DMS 273 (cell line): ENCODE measurements at regions not wholly inside any gene's neighbourhood (a gene's known extent, or its start where the extent isn't known, plus 50 kb on each side); places are given as distances from the start of the nearest gene placed in this dataset.
"Not testable (repeated sequence)": the region's sequence is repeated elsewhere in the genome, so short reads cannot be mapped to it uniquely, and the experiment has no call there.

Experiments used
- DNase-seq: peaks from one replicate; lab custom pipeline; 2025; ENCODE audit not compliant: unreplicated experiment; lab: John Stamatoyannopoulos, UW

DNA sequence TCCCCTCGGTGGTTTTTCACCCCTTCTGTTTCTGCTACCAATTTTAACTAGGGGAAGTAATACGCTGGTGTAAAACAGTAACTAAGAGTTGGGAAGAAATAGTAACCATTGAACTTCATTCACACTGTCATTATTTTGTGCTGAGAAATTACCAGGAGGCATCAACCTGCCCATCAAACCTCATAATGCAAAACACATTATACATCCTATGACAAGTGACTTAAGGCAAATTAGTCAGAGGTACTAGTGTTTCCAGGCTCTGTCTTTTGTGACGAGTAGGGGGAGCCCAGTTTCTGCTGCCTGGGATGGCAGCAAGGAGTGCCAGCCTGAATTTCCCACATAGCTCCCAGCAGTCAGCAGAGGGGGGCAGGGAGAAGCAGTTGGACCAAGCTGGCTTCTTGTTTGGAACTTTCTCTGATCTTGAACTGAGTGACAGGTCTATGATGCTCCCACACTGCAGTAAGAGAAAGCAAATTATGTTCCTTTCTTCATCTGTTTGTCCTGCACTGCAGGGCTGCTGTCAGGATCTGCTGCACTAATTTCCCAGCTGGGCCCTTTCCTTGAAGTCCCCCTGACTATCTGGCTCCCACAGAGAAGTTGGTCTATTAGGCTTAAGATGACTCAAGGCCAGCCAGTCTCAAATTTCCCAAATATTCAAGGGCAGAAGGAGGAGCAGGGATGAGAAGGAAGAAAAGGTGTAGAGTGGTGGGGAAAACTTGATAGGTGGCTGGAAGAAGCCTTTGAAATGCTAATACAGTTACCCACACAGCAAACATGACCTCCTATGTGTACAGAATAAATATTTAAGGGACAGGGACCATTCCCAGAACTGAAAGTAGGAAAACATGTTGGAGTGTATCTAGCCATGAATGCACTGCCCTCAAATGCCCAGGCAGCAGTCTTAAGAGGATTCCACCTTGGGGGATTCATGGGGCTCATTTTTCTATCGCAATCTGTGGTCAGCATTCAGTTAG, 322.8 kb downstream of the SEC16B start:
- DNase-seq = no peak

DNA sequence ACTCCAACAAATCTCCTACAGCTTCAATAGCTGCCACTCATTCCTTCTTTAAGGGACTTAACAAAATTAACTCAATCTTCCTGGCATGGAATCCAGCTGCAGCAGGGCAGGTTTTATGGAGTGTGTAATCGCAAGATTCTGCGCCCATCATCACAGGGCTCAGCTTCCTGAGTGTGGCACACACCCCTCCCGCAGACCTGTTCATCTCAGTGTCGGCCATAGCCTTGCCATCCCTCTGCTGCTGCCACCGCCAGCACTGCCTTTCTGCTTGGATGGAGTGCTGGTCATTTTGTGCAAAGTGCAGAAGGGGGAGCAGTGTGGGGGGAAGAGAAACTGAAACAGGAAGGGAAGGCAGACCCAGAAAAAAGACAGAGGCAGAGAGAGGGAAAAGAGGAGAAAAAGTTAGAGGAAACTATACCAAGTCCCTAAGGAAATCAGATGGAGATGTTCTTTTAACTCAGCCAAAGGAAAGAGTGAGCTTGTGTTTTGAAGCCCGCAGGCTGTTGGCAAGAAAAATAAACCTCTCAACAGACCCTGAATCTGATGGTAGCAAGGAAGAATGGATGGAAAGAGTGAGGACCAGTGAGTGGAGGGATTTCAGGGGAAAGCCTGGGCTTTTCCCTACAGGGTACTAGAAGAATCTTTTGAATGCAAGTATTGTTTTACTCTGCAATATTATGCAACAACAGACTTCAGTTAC, 324.2 kb downstream of the SEC16B start:
- DNase-seq = no peak

DNA sequence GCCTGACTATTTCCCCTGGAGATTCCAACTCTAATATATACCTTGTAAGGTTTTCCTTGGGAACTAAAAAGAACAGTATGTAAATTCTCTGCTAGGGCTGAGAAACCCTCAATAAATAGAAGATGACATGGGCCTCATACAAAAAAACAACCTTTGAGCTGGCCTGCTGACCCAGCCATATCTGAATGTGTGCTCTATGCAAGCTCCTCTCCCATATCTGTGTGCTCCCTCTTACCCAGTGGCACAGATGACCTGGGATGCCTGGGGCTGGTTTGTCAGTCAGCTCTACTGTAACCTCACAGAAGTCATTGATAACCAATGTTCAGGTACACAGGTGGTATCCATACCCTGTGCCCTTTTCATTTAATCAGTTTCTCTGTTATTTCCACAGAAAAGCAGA, 329.2 kb downstream of the SEC16B start:
- DNase-seq = no peak

DNA sequence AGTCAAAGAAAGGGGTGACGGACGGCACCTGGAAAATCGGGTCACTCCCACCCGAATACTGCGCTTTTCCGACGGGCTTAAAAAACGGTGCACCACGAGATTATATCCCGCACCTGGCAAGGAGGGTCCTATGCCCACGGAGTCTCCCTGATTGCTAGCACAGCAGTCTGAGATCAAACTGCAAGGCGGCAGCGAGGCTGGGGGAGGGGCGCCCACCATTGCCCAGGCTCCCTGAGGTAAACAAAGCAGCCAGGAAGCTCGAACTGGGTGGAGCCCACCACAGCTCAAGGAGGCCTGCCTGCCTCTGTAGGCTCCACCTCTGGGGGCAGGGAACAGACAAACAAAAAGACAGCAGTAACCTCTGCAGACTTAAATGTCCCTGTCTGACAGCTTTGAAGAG, 335.7 kb downstream of the SEC16B start:
- DNase-seq = not testable (repeated sequence)

DNA sequence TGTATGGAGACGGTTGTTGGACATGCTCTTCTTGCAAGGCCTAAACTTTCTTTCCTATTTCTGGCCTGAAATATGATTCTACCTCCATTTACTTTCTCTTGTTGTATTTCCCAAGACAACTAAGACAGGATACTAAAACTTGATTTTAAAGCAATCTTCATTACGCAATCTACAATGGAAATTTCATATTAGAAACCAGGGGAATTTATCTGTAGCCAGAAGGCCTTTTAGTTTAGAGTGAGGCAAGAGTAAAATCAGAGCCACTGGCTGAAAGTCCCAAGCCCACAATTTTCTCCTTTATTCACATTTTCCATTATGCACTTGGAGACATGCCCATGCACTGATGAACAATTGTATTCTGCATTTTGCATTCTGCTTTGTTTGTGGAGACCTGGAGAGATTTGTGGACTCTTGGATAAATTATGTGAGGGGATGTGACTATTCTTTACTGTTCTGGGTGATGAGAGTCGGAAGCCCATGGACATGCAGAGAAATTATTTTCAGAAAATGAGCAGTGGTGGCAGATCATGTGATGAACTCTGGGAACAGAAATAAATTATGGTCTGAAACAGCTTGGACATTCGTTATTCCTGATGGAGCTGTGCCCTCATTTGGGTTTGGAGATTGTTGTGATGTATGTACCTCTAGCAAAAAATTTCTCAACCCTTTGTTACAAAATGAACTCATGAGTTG, 336.8 kb downstream of the SEC16B start:
- no peak for DNase-seq

DNA sequence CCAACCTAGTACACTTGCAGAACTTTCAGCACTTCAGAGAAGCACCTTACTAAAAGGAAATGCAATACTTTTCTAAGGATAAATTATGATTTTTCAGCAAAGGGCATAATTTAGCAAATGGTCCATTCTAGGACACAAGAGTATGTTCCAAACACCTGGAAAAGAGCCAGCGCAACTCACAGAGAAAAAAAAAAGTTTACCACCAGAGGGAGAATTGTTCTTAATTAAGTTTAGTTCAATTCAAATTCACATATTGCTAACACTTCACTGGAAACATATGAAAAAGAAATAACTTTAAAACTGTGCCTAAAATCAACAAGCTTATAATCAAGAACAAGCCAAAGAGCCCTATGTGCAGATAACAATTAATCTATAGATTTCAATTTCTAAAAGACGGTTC, 338.1 kb downstream of the SEC16B start:
- no peak for DNase-seq

DNA sequence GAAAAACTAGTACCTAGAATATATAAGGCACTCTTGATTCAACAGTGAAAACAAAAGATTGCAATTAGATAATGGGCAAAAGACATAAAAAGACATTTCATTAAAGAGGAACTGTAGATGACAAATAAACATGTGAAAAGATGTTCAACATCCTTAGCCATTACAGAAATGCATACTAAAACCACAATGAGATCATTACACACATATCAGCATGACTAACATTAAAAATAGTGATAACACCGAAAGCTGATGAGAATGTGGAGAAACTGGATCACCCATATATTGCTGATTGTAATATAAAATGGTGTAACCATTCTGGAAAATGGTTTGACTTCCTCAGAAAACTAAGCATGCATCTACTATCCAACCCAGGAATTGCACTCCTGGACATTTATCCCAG, 340.3 kb downstream of the SEC16B start:
- DNase-seq = no peak

DNA sequence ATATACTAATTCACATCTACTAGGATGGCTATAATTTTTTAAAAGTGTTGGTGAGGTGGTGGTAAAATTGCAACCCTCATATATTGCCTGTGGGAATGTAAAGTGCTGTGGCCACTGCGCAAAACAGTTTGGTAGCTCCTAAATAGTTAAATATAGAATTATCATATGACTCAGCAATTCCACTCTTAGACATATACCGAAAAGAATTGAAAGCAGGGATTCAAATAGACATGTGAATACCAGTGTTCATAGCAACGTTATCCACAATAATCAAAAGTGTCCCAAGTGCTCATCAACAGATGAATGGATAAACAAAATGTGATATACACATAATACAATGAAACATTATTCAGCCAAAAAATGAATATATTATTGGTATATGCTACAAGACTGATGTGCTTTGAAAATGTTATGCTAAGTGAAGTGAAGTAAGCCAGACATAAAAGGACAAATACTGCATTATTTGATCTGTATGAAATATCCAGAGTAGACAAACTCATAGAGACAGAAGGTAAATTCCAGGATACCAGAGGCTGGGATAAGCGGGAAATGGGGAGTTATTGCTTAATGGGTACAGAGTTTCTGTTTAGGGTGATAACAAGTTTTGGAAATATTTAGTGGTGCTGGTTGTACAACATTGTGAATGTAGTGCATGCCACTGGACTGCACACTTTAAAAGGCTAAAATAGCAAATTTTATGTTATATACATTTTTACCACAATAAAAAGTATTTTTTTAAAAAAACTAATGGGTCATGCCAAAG, 342.5 kb downstream of the SEC16B start:
- DNase-seq = no peak

DNA sequence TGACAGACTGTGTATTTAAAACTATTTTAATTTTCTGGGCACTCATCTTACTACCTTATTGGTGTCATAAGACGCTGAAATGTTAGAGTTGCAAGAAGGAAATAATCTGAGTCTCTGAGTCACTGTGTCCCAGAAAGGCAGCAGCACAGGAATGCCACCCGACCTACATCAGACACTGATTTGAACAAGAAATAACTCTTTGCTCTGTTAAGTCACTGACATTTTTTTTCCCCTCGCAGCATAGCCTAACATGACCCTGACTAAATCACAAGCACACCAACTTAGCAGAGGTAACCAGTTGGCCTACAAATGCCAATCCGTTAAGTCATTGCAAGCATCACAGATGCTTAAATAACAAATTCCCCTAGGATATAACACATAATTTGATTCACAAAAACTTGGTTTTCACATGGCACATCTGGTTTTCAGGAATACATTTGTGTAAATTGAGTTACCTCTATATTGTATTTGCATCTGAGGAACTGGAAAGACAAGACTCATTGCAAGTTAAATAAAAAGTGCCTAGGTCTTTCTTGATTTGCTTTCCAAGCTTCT, 349.1 kb downstream of the SEC16B start:
- DNase-seq = no peak

DNA sequence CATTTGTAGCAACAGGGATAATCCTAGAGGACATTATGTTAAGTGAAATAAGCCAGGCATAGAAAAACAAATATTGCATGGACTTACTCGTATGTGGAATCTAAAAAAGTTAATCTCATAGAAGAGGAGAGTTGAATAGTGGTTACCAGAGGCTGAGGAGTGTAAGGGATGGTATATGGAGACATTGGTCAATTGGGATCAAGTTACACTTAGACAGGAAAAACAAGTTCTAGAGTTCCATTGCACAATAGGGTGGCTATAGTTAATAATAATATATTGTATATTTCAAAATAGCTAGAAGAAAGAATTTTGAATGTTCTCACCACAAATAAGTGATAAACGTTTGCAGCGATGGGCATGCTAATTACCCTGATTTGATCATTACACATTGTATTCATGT, 354.6 kb downstream of the SEC16B start:
- no peak for DNase-seq

DNA sequence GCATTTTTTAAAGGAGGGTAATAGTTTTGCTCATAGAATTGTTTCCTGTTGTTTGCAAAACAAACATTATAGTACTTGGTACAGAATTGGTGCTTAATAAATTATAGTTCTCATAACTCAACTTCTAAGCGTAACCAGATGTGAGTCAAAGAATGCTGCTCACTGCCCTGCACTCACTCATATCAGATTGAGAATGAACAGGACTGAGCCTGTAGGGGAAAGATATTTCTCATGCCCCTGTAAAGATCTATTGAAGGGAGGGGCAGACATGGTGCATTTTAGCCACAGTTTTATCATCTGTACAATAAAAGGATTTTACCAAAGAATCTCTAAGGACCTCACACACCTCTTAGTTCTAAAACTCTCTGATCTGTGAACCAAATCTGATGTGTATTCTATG, 358.5 kb downstream of the SEC16B start:
- DNase-seq = no peak

DNA sequence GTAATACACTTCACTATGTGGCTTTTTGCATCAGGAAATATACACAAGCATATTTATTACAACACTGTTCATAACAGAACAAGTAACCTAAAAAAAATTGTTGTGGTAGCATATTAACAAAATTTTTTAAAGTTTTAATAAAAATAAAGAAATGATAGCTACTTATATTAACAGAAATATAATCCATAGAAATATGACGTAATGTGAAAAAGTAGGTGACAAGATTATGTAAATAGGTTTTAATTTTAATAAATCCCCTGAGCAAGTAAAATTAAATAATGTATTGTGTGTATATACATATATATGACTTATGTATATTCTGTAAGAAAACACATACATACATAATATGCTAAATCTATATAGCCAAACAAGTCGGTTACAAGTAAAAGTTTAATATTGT, 359.9 kb downstream of the SEC16B start:
- no peak for DNase-seq

DNA sequence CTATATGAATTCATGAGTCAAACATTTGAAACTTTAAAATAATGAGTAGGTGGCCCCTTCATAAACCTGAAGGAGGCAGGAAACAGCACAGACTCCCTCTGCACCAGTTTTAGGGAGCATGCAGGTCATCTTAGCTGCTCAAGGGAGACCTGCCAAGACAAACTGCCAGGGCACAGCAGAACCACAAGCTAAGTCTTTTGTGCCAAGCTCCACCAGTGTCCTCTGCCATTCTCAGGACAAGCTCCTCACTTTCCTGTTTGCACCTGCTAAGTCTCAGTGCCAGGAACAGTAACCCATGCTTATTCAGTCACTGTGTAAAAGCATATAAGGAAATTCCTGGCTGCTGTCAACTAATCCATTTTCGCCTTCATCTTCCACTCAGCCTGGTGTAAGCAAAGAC, 368.9 kb downstream of the SEC16B start:
- no peak for DNase-seq

DNA sequence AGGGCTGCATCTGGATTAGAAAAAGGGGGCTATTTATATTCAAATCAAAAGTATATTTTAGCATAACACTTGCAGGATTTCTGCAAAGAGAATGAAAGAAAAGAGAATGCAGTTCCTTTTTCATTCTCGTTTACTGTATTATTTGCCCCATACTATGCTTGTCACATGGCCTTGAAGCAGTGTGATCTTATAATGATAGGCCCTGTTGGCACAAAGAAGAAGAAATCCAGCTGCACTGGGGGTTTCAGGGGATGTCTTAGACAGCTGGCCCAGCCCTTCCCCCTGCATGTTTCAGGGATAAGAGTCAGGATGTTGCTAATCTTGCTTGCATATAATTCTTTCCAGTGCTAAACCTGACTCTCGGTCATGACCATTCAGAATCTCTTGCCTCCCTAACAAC, 369.5 kb downstream of the SEC16B start:
- DNase-seq = no peak

DNA sequence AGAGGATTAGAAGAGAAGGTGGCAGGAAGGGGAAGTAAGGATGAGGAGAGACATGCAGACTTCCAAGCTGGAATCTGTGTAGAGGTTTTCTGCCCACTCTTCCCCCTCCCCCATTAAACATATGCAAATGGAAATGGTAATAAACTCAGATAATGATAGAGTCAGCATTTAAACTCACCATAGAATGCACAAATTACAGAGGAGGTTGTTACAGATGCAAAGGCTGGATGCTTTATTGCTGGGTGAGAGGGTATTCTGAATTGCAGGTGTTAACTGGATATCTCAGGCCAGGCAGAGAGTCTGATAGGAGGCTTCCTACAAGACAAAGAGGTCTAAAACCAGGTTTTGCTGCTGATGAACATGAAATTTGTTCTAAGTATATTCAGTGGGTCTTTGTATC, 372.5 kb downstream of the SEC16B start:
- no peak for DNase-seq

DNA sequence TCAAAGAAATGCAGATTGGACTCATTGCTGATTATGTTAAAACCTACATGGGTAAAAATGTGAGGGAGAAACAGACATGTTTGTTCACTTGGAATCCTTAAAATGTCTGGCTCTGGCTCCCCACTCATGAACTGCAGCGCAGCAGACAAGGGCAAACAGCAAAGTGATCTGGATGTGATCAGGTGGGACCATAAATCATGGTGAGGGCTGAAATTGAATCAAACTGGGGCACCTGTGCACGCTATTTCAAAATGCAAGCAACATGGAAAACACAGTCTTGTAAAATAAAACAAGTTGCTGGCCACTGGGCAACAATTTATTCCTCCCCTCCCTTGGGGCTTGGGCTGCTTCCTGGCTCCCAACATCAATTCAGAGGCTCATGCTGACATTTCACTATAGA, 373.4 kb downstream of the SEC16B start:
- no peak for DNase-seq

DNA sequence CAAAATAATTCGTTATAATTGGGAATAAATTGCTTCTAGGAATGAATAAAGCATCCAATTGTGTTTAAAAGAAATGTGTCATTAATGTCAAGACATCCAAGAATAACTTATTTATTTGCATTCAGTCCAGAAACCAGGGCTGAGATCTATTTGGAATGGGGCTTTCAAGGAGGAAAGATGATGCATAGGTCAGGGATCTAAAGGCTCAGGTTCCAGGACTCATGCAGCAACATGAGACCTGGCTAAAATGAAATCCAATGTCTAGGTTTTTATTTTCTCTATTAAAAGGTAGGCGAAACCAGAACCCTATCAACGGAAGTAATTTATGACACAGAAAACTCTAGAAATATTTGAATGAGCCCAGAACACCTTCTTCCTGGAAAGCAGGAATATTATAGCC, 376.8 kb downstream of the SEC16B start:
- DNase-seq = no peak

DNA sequence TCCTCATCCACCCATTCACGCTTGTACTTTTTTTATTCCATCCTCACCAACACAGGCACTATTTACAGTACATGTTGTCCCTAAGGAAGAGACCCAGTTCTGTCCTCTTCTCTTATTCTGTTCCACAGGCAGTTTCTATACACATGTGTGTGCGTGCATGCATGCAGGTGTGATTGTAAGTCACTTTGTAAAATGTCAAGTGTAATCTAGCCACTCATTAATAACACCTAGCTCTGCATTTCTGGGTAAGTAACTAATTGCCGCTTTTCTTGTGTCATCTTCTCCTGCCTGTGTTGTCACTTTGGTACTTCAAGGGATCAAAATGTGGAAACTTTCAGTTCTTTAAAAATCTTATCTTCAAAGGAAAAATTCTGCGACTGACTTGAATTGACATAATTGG, 377.2 kb downstream of the SEC16B start:
- no peak for DNase-seq

DNA sequence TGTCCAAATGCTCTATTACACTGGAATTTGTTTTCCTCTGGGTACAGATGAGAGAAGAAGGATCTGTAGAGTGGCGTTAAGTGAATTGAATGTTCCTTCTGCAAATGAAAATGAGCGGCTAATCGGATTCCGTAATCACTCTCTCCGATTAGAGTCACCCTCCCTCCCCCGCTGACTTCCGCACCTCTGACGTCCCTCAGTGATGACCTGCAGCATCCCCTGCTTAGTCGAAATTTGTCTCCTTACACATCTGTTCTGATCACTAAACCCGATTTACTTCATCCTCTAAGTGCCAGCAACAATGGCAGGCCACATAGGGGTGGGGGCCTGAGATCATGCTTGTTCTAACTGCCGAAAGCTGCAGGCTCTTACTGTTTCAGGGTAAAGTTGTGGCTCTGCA, 378.7 kb downstream of the SEC16B start:
- no peak for DNase-seq

DNA sequence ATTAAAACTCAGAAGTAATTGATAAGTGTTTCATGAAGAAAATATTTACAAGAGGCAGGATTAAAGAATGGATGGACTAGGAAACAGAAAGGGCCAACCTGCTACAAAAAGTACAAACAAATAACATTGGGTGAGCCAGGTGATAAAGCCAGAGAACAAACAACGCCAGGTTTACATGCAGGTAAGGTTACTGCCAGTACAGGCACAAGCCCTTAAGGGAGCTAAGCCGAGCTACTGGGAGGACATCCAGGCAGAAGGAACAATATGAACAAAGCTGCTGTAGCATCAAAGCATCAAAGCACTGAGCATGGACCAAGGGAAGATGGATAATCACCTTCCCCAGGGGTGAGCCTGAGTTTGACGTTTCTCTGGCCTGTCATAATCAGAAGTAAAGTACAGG, 380.7 kb downstream of the SEC16B start:
- DNase-seq = no peak

DNA sequence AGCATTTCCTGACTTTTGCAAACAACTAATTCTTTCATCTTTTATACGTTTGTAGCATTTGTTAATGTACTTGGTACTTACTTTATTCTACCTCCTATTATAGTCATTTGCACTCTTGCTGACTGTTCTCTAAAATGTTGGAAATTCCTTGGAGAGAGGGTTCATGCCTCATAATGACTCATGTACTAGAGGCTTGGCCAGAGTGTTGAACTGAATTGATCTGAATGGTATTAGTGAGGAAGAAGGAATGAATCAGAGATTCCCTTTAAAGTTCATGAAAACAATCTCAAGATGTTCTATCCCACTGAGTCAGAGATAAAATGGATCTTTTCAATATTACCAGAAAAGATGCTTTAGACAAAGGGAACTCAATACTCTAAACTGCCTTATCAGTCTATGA, 383.4 kb downstream of the SEC16B start:
- no peak for DNase-seq
